ENCODE measurements at regions not wholly inside any gene's neighbourhood (a gene's known extent, or its start where the extent isn't known, plus 50 kb on each side); places are given as distances from the start of the nearest gene placed in this dataset.

DNA sequence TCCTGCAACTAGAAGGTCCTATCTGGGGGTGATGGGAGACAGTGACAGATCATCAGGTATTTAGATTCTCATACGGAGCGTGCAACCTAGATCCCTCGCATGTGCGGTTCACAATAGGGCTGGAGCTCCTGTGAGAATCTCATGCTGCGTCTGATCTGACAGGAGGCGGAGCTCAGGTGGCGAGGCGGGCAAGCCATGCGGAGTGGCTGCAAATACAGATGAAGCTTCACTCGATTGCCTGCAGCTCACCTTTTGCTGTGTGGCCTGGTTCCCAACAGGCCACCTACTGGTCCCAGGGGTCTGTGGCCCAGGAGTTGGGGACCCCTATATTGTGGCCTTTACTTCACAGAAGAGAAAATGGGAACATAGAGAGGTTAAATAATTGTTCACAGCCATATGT, 200.4 kb downstream of the IRF8 start:
- intact Hi-C loops (cut with DNase I) = no loop called here
- DNase-seq (no peak), ATAC-seq (no peak), FAIRE-seq (no peak)
- TF ChIP-seq, protein P1, sequence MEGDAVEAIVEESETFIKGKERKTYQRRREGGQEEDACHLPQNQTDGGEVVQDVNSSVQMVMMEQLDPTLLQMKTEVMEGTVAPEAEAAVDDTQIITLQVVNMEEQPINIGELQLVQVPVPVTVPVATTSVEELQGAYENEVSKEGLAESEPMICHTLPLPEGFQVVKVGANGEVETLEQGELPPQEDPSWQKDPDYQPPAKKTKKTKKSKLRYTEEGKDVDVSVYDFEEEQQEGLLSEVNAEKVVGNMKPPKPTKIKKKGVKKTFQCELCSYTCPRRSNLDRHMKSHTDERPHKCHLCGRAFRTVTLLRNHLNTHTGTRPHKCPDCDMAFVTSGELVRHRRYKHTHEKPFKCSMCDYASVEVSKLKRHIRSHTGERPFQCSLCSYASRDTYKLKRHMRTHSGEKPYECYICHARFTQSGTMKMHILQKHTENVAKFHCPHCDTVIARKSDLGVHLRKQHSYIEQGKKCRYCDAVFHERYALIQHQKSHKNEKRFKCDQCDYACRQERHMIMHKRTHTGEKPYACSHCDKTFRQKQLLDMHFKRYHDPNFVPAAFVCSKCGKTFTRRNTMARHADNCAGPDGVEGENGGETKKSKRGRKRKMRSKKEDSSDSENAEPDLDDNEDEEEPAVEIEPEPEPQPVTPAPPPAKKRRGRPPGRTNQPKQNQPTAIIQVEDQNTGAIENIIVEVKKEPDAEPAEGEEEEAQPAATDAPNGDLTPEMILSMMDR (IDR thresholded peaks at IDR 0.05) = no peak
- Histone ChIP-seq H3K9me3 (no peaks in the 10 kb centered on the region), H3K36me3 (no peaks in the 10 kb centered on the region), H3K4me3 (no peak overlapping the region), H3K27me3 (no peaks in the 10 kb centered on the region), H3K4me1 (no peaks in the 10 kb centered on the region), H3K27ac (no peak overlapping the region)
- WGBS, 2 donors = 64 to 65% methylated on average over 10 of the region's 10 CpGs

DNA sequence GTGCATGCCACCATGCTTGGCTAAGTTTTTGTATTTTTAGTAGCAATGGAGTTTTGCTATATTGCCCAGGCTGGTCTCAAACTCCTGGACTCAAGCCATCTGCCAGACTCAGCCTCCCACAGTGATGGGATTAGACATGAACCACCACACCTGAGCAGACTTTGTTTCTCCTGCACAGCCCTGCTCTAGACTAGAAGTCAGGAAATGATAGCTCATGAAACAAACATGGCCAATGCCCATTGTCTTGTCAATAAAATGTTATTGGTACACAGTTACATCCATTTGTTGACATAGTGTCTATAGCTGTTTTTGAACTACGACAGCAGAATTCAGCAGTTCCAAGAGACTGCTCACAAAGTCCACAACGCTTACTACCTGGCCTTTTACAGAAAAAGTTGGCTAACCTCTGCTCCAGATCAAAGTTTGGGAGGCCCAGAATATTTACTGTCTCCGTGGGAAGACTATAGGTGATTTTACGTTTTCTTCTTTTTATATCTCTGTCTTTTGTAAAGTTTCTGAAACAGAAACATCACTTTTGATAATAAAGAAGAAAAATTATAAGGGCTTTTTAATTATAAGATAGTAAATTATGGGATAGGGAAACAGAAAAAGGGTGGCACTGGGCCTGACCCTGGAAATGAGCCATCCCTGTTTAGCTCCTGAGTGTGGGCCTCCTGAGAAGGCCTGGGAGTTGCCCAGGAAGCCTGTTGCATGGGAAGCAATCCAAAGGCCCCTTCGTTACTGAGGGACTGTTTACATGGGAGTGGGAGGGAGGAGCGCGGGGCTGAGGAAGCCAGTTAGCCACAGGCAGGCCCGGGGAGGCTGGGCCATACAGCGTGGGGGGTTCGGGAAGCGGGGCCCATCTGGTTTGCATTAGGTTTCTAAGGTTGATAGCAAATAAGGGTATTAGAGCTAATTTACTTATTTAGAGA, 201.5 kb downstream of the IRF8 start:
- Histone ChIP-seq H3K4me1 (no peaks in the 10 kb centered on the region), H3K27me3 (no peaks in the 10 kb centered on the region), H3K4me3 (no peak overlapping the region), H3K36me3 (no peaks in the 10 kb centered on the region), H3K9me3 (no peaks in the 10 kb centered on the region), H3K27ac (no peak overlapping the region)
- TF ChIP-seq, protein P1 (IDR thresholded peaks at IDR 0.05) = no peak
- WGBS, 2 donors = 65 to 66% methylated on average over 11 of the region's 11 CpGs
- FAIRE-seq = no peak
- no peak for ATAC-seq
- no peak for DNase-seq
- intact Hi-C loops (cut with DNase I) = no loop called here

DNA sequence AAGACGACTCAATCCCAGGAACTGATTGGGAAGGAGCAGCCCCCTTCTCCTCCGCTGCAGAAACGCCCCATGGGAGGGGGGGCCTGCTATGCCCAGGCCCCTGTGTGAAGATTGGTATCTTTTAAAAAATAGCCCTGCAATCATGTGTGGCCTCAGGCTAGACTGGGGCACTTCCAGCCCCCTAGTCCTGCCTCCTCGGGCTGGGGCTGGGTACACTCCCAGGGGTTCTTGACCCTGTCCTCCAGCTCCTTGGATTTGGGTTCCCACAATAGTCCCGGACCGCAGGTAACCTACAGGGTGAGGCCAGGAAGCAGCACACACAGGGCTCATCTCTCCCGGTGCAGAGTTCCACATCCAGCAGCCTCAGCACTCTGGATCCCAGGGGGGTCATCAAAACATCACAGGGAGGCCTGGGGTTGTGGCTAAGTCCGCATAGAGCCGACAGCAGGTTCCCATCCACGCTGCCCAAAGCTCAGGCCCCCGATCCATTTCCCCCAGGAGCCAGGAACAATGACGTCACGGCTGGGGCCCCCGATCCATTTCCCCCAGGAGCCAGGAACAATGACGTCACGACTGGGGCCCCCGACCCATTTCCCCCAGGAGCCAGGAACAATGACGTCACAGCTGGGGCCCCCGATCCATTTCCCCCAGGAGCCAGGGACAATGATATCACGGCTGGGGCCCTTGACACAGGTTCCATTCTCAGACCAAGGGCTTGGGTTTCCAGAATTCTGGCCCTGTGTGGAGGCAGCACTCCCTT, 202.4 kb downstream of the IRF8 start:
- FAIRE-seq (no peak), DNase-seq (no peak), ATAC-seq (no peak)
- TF ChIP-seq, protein P1 (IDR thresholded peaks at IDR 0.05) = no peak
- H3K4me3 ChIP-seq = no peak overlapping the region
- no peaks in the 10 kb centered on the region for H3K9me3 ChIP-seq
- no peaks in the 10 kb centered on the region for H3K4me1 ChIP-seq
- intact Hi-C loops (cut with DNase I) = no loop called here
- no peaks in the 10 kb centered on the region for H3K27me3 ChIP-seq
- H3K36me3 ChIP-seq = no peaks in the 10 kb centered on the region
- 62 to 74% methylated on average over 20 of the region's 20 CpGs for WGBS, 2 donors
- no peak overlapping the region for H3K27ac ChIP-seq

DNA sequence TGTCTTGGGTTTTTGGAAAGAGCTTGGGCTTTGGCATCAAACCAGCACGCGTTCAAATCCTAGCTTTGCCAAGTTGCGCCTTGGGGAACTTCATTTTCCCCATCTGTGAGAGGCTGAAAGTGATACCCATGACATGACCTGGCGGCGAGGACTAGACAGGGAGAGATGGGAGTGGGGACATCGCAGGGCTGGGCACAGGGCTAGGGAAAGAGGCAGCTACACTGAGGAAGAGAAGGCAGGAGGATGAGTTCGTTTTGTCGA, 202.9 kb downstream of the IRF8 start:
- Histone ChIP-seq H3K9me3 (no peaks in the 10 kb centered on the region), H3K36me3 (no peaks in the 10 kb centered on the region), H3K27me3 (no peaks in the 10 kb centered on the region), H3K27ac (no peak overlapping the region), H3K4me1 (no peaks in the 10 kb centered on the region), H3K4me3 (no peak overlapping the region)
- no peak for DNase-seq
- no peak for ATAC-seq
- intact Hi-C loops (cut with DNase I) = no loop called here
- WGBS, 2 donors = 72 to 78% methylated on average over 8 of the region's 8 CpGs
- no peak for FAIRE-seq
- TF ChIP-seq, protein P1 (IDR thresholded peaks at IDR 0.05) = no peak

DNA sequence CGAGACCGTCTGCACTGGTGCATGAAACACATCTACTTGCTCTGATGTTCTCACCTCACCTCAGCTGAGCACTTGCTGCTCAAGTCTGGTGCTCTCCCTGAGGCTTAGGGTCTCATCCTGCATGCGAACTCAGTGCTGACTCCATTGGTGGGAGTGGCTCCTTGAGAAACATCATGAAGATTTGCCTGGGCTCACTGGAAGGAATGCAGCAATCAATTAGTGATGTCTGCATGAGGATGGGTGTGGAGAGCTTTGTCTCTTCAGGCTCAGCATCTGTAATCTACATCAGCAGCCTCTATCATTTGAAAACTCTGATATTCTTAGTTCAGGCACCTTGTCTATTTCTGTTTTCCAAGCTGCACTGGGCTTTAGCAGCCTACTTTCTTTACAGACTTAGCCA, 204.4 kb downstream of the IRF8 start:
- H3K27me3 ChIP-seq = no peaks in the 10 kb centered on the region
- intact Hi-C loops (cut with DNase I) = no loop called here

More for the DNA sequence above, 204.4 kb downstream of the IRF8 start:
- Histone ChIP-seq H3K4me1 (no peaks in the 10 kb centered on the region), H3K27ac (no peak overlapping the region), H3K36me3 (no peaks in the 10 kb centered on the region), H3K9me3 (no peaks in the 10 kb centered on the region), H3K4me3 (no peak overlapping the region)
- TF ChIP-seq, protein P1 (IDR thresholded peaks at IDR 0.05) = no peak
- no peak for FAIRE-seq
- WGBS, 2 donors = 67 to 78% methylated on average over 3 of the region's 3 CpGs
- no peak for ATAC-seq
- DNase-seq = no peak

All from pancreas (tissue), 10 donors.